ENCODE measurements at regions not wholly inside any gene's neighbourhood (a gene's known extent, or its start where the extent isn't known, plus 50 kb on each side); places are given as distances from the start of the nearest gene placed in this dataset.

- no peak overlapping the region for H3K4me3 ChIP-seq (ENCODE audit: low read depth, low read length)
- no peaks in the 10 kb centered on the region for H3K27me3 ChIP-seq (replicated peaks; ENCODE audit: control insufficient read depth, insufficient read depth, low read length)
- no peaks in the 10 kb centered on the region for H3K9me3 ChIP-seq
- H3K36me3 ChIP-seq (ENCODE audit: control insufficient read depth, insufficient read depth, low read length) = no peaks in the 10 kb centered on the region
- H3K27me3 Mint-ChIP-seq (ENCODE audit: insufficient read depth, unreplicated experiment) = no peaks in the 10 kb centered on the region
- DNase-seq = no peak
- no peak overlapping the region for H3K4me3 Mint-ChIP-seq (ENCODE audit: unreplicated experiment)
- BruUV-seq (replicated peaks) = no TSS peak
- no peaks in the 10 kb centered on the region for H3K9me3 Mint-ChIP-seq (ENCODE audit: unreplicated experiment)
- CTCF ChIA-PET = no interaction called here
- TF ChIP-seq CTCF (IDR thresholded peaks at IDR 0.05; ENCODE audit: insufficient read depth in 1 of 2, low read depth in 1 of 2, low read length in 1 of 2, severe bottlenecking in 1 of 2, unreplicated experiment in 1 of 2) = no peak
- H3K36me3 Mint-ChIP-seq (ENCODE audit: insufficient read depth, unreplicated experiment) = no peaks in the 10 kb centered on the region
- POLR2A ChIA-PET = no interaction called here
- no peaks in the 10 kb centered on the region for H3K4me1 Mint-ChIP-seq (ENCODE audit: low read depth, unreplicated experiment)
- no peaks in the 10 kb centered on the region for H3K4me1 ChIP-seq
- no peak overlapping the region for H3K27ac Mint-ChIP-seq (ENCODE audit: unreplicated experiment)
- intact Hi-C loops (cut with micrococcal nuclease; ENCODE audit: unreplicated experiment) = no loop called here
These were observed 240.9 kb downstream of the IRX1 start for GRCh38 chr5:3836528-3836927.

GRCh38 chr5:3837506-3837905 lies 241.9 kb downstream of the IRX1 start:
- intact Hi-C loops (cut with micrococcal nuclease; ENCODE audit: unreplicated experiment) = no loop called here
- no peaks in the 10 kb centered on the region for H3K4me1 Mint-ChIP-seq (ENCODE audit: low read depth, unreplicated experiment)
- no peak overlapping the region for H3K27ac Mint-ChIP-seq (ENCODE audit: unreplicated experiment)
- H3K27me3 Mint-ChIP-seq (ENCODE audit: insufficient read depth, unreplicated experiment) = no peaks in the 10 kb centered on the region
- Histone ChIP-seq H3K36me3 (ENCODE audit: control insufficient read depth, insufficient read depth, low read length) (no peaks in the 10 kb centered on the region), H3K4me3 (ENCODE audit: low read depth, low read length) (no peak overlapping the region), H3K4me1 (no peaks in the 10 kb centered on the region), H3K27me3 (replicated peaks; ENCODE audit: control insufficient read depth, insufficient read depth, low read length) (no peaks in the 10 kb centered on the region), H3K9me3 (no peaks in the 10 kb centered on the region)
- no TSS peak for BruUV-seq (replicated peaks)
- no peak for TF ChIP-seq CTCF (IDR thresholded peaks at IDR 0.05; ENCODE audit: insufficient read depth in 1 of 2, low read depth in 1 of 2, low read length in 1 of 2, severe bottlenecking in 1 of 2, unreplicated experiment in 1 of 2)
- H3K36me3 Mint-ChIP-seq (ENCODE audit: insufficient read depth, unreplicated experiment) = no peaks in the 10 kb centered on the region
- no peaks in the 10 kb centered on the region for H3K9me3 Mint-ChIP-seq (ENCODE audit: unreplicated experiment)
- POLR2A ChIA-PET = no interaction called here
- CTCF ChIA-PET = no interaction called here
- no peak overlapping the region for H3K4me3 Mint-ChIP-seq (ENCODE audit: unreplicated experiment)
- DNase-seq = no peak

GRCh38 chr5:3839151-3839550 lies 243.5 kb downstream of the IRX1 start:
- POLR2A ChIA-PET = no interaction called here
- no peak overlapping the region for H3K4me3 Mint-ChIP-seq (ENCODE audit: unreplicated experiment)
- H3K36me3 Mint-ChIP-seq (ENCODE audit: insufficient read depth, unreplicated experiment) = no peaks in the 10 kb centered on the region
- intact Hi-C loops (cut with micrococcal nuclease; ENCODE audit: unreplicated experiment) = no loop called here
- no peak for TF ChIP-seq CTCF (IDR thresholded peaks at IDR 0.05; ENCODE audit: insufficient read depth in 1 of 2, low read depth in 1 of 2, low read length in 1 of 2, severe bottlenecking in 1 of 2, unreplicated experiment in 1 of 2)
- no peaks in the 10 kb centered on the region for H3K4me1 ChIP-seq
- H3K4me1 Mint-ChIP-seq (ENCODE audit: low read depth, unreplicated experiment) = no peaks in the 10 kb centered on the region
- H3K36me3 ChIP-seq (ENCODE audit: control insufficient read depth, insufficient read depth, low read length) = no peaks in the 10 kb centered on the region
- H3K27me3 ChIP-seq (replicated peaks; ENCODE audit: control insufficient read depth, insufficient read depth, low read length) = no peaks in the 10 kb centered on the region
- H3K9me3 Mint-ChIP-seq (ENCODE audit: unreplicated experiment) = no peaks in the 10 kb centered on the region
- H3K4me3 ChIP-seq (ENCODE audit: low read depth, low read length) = no peak overlapping the region
- H3K27me3 Mint-ChIP-seq (ENCODE audit: insufficient read depth, unreplicated experiment) = no peaks in the 10 kb centered on the region
- BruUV-seq (replicated peaks) = no TSS peak
- H3K9me3 ChIP-seq = no peaks in the 10 kb centered on the region
- CTCF ChIA-PET = no interaction called here
- H3K27ac Mint-ChIP-seq (ENCODE audit: unreplicated experiment) = no peak overlapping the region
- no peak for DNase-seq

Data from Caco-2 (cell line).